KG1 (cell line): ENCODE measurements at regions not wholly inside any gene's neighbourhood (a gene's known extent, or its start where the extent isn't known, plus 50 kb on each side); places are given as distances from the start of the nearest gene placed in this dataset.
"Not testable (repeated sequence)": the region's sequence is repeated elsewhere in the genome, so short reads cannot be mapped to it uniquely, and the experiment has no call there.

ENCODE experiments used
- DNase-seq: peaks from one replicate; lab custom pipeline; 2025; lab: John Stamatoyannopoulos, UW

DNA sequence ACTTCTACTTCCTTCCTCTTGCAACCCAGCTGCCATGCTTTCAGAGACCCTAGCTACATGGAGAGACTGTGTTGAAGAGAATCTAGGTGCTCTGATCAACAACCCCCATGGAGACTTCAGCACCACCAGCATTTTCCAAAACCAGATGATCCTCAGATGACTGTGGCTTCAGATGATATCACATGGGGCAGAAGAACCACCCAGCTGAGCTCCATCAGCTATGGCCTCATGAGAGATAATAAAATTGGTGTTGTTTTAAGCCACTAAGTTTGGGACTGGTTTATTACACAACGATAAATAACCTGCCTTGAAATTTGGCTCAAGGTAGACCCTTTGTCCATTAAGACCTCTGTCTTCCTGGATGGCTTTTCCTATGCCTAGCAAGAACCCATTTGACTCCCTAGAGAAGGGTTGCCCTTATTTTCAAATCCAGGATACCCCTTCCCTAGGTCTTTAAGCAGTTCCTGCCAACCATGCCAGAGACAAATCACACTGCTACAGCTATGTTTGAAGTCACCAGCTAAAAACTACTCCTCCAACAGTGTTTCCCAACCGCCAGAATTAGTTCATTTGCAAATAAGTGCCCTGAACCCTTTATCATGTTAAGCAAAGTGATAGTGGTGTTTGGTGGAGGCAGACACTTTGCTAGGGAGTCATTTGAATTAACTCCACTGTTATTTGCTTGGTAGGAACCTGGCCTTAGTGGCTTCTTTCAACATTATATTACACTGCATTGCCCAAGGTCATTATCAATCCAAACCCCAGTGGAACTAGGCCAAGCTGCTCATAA is 136.9 kb upstream of the PALS2 start:
- no peak for DNase-seq

- DNase-seq: no peak
These were observed 135.0 kb upstream of the PALS2 start for GRCh38 chr7:24438232-24438631.

DNA sequence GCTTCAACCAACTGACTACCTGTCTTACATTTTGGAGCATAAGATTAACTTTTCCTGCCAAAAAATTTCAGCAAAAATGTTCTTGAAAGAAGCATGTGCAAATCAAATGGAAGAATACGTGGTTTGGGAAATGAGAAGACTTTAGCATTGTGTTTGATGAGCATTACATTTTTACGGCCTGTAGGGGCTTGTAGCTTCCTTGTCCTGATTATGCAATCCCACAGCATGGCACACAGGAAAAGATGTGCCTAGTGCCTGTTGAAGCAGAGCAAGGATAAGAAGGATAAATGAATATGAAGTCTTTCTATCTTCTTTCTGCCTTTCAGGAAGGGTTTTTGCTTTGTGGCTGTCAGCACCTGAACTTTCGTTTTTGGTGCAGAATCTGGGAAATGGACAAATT is 134.1 kb upstream of the PALS2 start:
- DNase-seq: not testable (repeated sequence)

DNA sequence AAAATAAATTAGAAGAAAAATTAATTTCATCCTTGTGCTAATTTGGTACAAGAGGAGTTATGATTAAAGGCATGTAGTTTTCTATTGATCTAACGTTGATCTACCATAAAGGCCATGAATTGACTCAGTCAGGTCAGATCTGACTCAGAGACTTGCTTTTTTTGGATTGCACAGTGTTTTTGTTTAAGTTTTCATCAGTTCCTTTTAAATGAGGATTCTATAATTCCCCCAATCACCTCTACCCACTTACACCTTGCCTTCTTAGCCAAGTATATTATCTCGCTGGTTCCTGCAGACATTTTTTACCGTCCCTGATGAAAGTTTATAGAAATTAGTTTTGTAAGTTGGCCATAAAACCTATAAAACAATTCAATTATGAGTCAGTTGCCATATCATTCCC is 132.4 kb upstream of the PALS2 start:
- no peak for DNase-seq

- no peak for DNase-seq
These were observed 131.8 kb upstream of the PALS2 start for GRCh38 chr7:24441314-24442027.

GRCh38 chr7:24442170-24442777 is 131.0 kb upstream of the PALS2 start:
- DNase-seq: no peak

DNA sequence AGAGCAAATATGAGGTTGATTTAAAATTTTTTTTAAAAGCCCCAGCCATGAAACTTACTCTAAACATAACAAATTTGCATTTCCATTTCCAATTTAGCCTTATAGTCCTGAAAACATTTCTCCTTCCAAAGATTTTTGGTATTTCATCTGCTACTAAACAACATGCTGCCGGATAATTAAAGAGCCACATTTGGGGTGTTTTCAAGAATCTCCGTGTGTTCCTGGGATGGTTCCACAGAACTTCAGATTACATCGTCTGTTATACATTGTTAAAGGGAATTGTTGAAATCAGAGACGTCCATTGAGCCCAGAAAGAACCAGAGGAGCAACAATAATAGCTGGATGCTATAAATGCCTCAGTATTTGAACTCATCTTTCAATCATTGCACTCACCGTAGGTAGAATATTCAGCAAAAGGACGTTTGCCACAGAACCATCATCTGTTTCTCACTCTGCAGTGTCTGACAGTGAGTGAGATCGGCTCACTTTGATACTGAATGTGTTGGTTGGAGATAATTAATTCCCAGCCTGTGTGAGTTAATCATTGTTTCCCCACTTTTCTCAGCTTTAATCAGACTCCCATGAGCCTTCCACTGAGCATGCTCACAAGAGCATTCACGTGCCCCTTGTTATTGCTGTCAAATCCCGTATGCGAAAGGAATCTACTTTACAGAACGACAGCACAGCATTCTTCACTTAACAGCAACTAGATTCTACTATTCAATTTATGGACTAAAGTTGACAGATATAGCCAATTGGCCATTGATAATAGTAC is 128.4 kb upstream of the PALS2 start:
- DNase-seq: no peak

DNA sequence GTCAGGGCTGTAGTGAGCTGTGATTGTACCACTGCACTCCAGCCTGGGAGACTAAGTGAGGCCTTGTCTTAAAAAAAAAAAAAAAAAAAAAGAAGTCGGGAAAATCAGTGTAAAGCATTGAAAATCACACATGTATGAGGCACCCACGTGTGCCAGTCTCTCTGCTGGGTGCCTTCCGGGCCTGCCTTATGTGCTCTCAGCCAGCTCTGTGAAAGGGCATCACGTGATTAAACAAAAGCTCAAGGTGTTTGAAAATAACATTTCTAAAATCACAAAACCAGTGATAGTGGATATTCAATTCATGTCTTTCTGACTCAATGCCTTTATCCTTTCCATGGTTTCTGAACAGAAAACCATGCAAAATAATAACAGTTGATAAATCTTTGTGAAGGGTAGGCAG is 125.2 kb upstream of the PALS2 start:
- DNase-seq: no peak

- not testable (repeated sequence) for DNase-seq
These were observed 123.8 kb upstream of the PALS2 start for GRCh38 chr7:24449416-24449815.

- no peak for DNase-seq
These were observed 117.3 kb upstream of the PALS2 start for GRCh38 chr7:24455813-24456525.

DNA sequence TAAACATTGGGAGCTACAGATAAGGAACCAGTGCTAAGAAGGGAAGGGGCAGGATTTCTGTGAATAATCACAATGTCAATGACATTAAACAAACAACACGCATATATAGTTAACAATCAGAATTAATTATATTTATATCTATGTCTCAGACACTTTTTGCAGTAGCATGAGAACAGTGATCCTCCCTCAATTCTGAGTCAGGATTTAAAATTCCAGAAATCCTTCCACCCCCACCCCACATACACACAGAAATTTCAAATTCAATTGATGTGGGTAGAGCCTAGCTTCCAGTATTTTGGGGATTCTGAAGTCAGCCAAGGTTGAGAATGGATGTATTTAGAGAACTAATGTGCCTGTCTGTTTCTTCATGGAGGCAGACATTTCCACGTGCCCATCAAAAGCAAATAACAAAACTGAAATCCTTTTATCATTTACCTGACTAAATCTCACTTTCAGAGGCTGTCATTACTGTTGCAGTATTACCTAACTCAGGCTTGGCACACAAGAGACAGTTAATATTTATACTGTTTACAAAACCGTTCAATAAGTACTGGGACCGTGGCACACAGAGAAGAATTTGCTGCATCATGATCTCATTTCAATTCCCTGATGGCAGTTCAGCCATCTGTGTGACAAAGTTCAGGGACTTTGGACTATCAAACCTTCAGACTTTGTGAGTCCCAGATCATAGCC is 116.6 kb upstream of the PALS2 start:
- no peak for DNase-seq

DNA sequence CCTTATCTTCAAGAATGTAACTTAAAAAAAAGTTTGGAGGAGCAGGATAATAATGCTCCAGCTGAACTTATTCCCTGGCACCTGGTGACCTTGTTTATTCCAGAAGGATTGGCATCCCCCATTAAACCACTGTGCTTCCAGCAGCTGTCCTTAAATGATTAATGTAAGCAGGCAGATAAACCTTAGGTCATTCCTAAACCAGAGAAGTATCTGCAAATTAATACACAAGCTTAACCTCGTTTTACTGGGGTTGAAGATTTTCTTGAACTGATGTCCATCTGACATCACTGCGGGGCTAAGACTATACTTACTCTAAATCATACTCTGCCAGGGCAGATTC is 116.1 kb upstream of the PALS2 start:
- DNase-seq: no peak

- no peak for DNase-seq
These were observed 111.1 kb upstream of the PALS2 start for GRCh38 chr7:24462117-24462516.

- DNase-seq: no peak
These were observed 110.3 kb upstream of the PALS2 start for GRCh38 chr7:24462984-24463383.

- DNase-seq: no peak
These were observed 109.8 kb upstream of the PALS2 start for GRCh38 chr7:24463474-24463873.

- DNase-seq: no peak
These were observed 108.4 kb upstream of the PALS2 start for GRCh38 chr7:24464861-24465260.

DNA sequence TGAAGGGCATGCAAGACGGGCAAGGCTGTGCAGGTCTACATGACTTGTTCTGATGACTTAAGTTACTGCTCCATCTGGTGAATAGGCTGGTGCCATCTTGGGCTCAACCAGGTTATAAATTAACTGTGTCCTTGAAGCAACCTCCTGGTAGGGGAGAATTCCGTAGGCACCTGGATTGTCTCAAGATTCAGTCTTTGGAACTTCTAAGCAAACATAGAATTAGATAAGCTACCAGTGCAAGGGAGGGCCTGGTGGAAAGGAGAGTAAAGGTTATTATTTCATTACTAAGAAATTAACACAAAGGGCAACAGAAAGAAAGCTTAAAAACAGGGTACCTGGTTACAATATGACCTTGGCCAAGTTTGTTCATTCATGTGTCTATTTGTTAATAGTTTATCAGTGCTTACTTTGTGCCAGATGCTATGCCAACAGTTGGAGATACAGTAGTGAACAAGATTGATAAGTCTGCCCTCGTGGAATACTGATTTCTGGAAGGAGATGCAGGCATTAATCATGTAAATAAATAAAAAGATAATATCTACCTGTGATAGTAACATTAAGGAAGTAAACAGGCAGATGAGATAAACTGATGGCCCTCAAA is 107.0 kb upstream of the PALS2 start:
- no peak for DNase-seq

GRCh38 chr7:24469118-24469517 is 104.1 kb upstream of the PALS2 start:
- DNase-seq: no peak

GRCh38 chr7:24472093-24472492 is 101.2 kb upstream of the PALS2 start:
- DNase-seq: no peak

GRCh38 chr7:24475166-24475961 is 97.9 kb upstream of the PALS2 start:
- no peak for DNase-seq
